GM23338 (cell line): ENCODE measurements at regions not wholly inside any gene's neighbourhood (a gene's known extent, or its start where the extent isn't known, plus 50 kb on each side); places are given as distances from the start of the nearest gene placed in this dataset.

Experiments used
- ATAC-seq: fragments of 200-7000 bp; cut with Tn5 transposase; 3 replicates; pipeline ENCODE4 v1.9.1; 2020
- DNase-seq: peaks from one replicate; pipeline ENCODE4 v3.0.0-alpha.2; 2015; ENCODE audit warnings: low spot score
- H2AFZ ChIP-seq: fragments of 200-600 bp; sonication (generic); 2 replicates; pipeline ENCODE4 v1.8.0; 2016; ENCODE audit warnings: antibody characterized with exemption, mild to moderate bottlenecking, moderate library complexity
- H3F3A ChIP-seq: fragments of 200-600 bp; sonication (generic); replicated peaks from 2 replicates; pipeline ENCODE4 v1.8.0; 2017; ENCODE audit warnings: antibody characterized with exemption, mixed run types, low read depth
- H3K27ac ChIP-seq: fragments of 200-600 bp; sonication (generic); 2 replicates; pipeline ENCODE4 v1.6.1; 2016; ENCODE audit warnings: low read depth
- H3K27me3 ChIP-seq: fragments of 200-600 bp; sonication (generic); 2 replicates; pipeline ENCODE4 v1.8.0; 2016; ENCODE audit warnings: mild to moderate bottlenecking, mixed run types, moderate library complexity; ENCODE audit not compliant: insufficient read depth
- H3K36me3 ChIP-seq: fragments of 200-600 bp; sonication (generic); 2 replicates; pipeline ENCODE4 v1.8.0; 2016; ENCODE audit warnings: mild to moderate bottlenecking; ENCODE audit not compliant: insufficient read depth
- H3K4me1 ChIP-seq: fragments of 200-600 bp; sonication (generic); 2 replicates; pipeline ENCODE4 v1.8.0; 2016; ENCODE audit warnings: mild to moderate bottlenecking, moderate library complexity; ENCODE audit not compliant: insufficient read depth
- H3K4me2 ChIP-seq: fragments of 200-600 bp; sonication (generic); 2 replicates; pipeline ENCODE4 v1.7.1; 2017; ENCODE audit warnings: mixed run types
- H3K4me3 ChIP-seq: fragments of 200-600 bp; sonication (generic); 2 replicates; pipeline ENCODE4 v1.6.1; 2016; ENCODE audit warnings: mixed run types
- H3K79me2 ChIP-seq: fragments of 200-600 bp; sonication (generic); replicated peaks from 2 replicates; pipeline ENCODE4 v1.8.0; 2017; ENCODE audit warnings: mild to moderate bottlenecking; ENCODE audit not compliant: insufficient read depth
- H3K9me2 ChIP-seq: fragments of 200-600 bp; sonication (generic); 2 replicates; pipeline ENCODE4 v1.8.0; 2017; ENCODE audit not compliant: insufficient read depth
- H4K20me1 ChIP-seq: fragments of 200-600 bp; sonication (generic); replicated peaks from 2 replicates; pipeline ENCODE4 v1.8.0; 2017; ENCODE audit warnings: mild to moderate bottlenecking; ENCODE audit not compliant: insufficient read depth
- H3K27ac Mint-ChIP-seq: 2 replicates; pipeline ENCODE4 v1.8.0; 2020; ENCODE audit warnings: inconsistent platforms, mild to moderate bottlenecking, moderate library complexity, mixed read lengths
- H3K27me3 Mint-ChIP-seq: 3 replicates; pipeline ENCODE4 v1.8.0; 2022; ENCODE audit warnings: low read depth, mild to moderate bottlenecking, moderate library complexity, mixed read lengths, inconsistent platforms; ENCODE audit not compliant: insufficient read depth, poor library complexity
- H3K36me3 Mint-ChIP-seq: 3 replicates; pipeline ENCODE4 v1.8.0; 2021; ENCODE audit warnings: low read depth, mild to moderate bottlenecking, inconsistent platforms, moderate library complexity, mixed read lengths
- H3K4me1 Mint-ChIP-seq: 3 replicates; pipeline ENCODE4 v1.8.0; 2020; ENCODE audit warnings: mild to moderate bottlenecking, inconsistent platforms, mixed read lengths
- H3K4me3 Mint-ChIP-seq: 3 replicates; pipeline ENCODE4 v1.8.0; 2021; ENCODE audit warnings: moderate library complexity, mild to moderate bottlenecking, inconsistent platforms, mixed read lengths
- H3K9me3 Mint-ChIP-seq: 3 replicates; pipeline ENCODE4 v1.8.0; 2020; ENCODE audit warnings: moderate library complexity, mild to moderate bottlenecking, inconsistent platforms, mixed read lengths
- ETS1 ChIP-seq: IDR thresholded peaks from 2 replicates; pipeline ENCODE4 v1.6.1; 2016; ENCODE audit warnings: antibody characterized with exemption
- JUNB ChIP-seq: IDR thresholded peaks from one replicate; pipeline ENCODE4 v1.6.1; 2016; ENCODE audit warnings: antibody characterized with exemption; ENCODE audit not compliant: unreplicated experiment
- REST ChIP-seq: IDR thresholded peaks from one replicate; pipeline ENCODE4 v1.6.1; 2018; ENCODE audit warnings: antibody characterized with exemption; ENCODE audit not compliant: unreplicated experiment
- ZNF462 ChIP-seq: fragments of 250-450 bp; sonication (Bioruptor Pico); IDR thresholded peaks from 2 replicates; pipeline ENCODE4 v1.5.0; 2020; ENCODE audit warnings: mild to moderate bottlenecking, moderate library complexity

GRCh38 chr12:114864837-114865551 lies 181.0 kb upstream of the TBX3 start:
- ATAC-seq (peak; percentile 53), DNase-seq (peak; percentile 28)
- H3K9me3 Mint-ChIP-seq: no peaks in the 10 kb centered on the region; the same call in 2 of the 3 replicates
- H3K27me3 Mint-ChIP-seq: peaks cover 5% of the 10 kb centered on the region
- TF ChIP-seq ZNF462 (CRISPR knock-in tag): no peak
- TF ChIP-seq ETS1: no peak
- TF ChIP-seq REST: no peak
- no peak for TF ChIP-seq JUNB
- H3K4me1 ChIP-seq: no peaks in the 10 kb centered on the region
- no peak overlapping the region for H3K27ac Mint-ChIP-seq
- H3F3A ChIP-seq: no peaks in the 10 kb centered on the region
- no peaks in the 10 kb centered on the region for H3K27me3 ChIP-seq
- H3K4me1 Mint-ChIP-seq: peaks cover 19% of the 10 kb centered on the region
- H3K36me3 ChIP-seq: no peaks in the 10 kb centered on the region
- H4K20me1 ChIP-seq: no peaks in the 10 kb centered on the region
- no peaks in the 10 kb centered on the region for H3K79me2 ChIP-seq
- H3K4me3 ChIP-seq: no peak overlapping the region
- H3K27ac ChIP-seq: no peak overlapping the region
- H3K9me2 ChIP-seq: peaks cover 3% of the 10 kb centered on the region; the same call in 1 of the 2 replicates
- no peak overlapping the region for H3K4me2 ChIP-seq
- H2AFZ ChIP-seq: no peak overlapping the region
- no peaks in the 10 kb centered on the region for H3K36me3 Mint-ChIP-seq
- H3K4me3 Mint-ChIP-seq: no peak overlapping the region
